Kidney tubule cell (primary cell): ENCODE measurements at regions not wholly inside any gene's neighbourhood (a gene's known extent, or its start where the extent isn't known, plus 50 kb on each side); places are given as distances from the start of the nearest gene placed in this dataset.
"Not testable (repeated sequence)": the region's sequence is repeated elsewhere in the genome, so short reads cannot be mapped to it uniquely, and the experiment has no call there.

ENCODE experiments used
- DNase-seq: peaks from one replicate; pipeline ENCODE4 v3.0.0-alpha.2; 2018; ENCODE audit warnings: low spot score

GRCh38 chr6:54564188-54564587 lies 255.9 kb downstream of the TINAG start:
- not testable (repeated sequence) for DNase-seq

DNA sequence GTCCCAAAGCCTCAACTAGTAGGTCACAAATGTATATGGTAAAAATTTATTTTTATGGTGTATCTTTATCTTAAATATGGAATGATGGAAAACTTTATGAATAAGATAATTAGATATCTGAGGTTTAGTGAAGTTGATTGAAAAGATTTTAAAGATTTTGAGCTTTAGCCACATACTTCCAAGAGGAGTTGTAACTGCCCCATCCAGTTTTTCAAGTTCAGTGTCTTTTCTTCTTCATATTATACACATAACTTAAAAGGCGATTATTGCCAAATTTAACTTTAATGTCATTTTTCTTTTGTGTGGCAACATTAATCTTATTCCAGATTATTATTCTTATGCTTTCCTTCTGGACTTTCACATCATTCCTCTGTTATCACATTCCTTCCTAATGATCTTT lies 266.4 kb downstream of the TINAG start:
- DNase-seq = no peak

DNA sequence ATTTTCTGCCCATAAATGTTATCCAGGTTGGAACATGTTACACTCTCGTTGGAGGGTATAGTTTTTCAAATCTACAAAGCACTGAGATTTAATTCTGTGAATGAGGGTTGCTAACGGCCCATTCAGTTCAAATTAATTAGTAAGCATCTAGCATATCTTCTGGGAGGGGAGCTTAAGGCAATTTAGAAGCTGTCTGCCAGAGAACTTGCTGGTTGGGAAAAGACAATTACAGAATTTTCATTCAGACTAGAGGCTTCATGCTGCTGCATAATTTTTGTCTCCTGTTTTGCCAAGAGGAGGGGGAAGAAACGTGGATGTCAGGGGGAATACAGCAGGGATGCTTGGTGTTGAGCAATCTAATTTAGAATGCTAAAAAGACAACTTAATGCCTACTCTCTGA lies 268.3 kb upstream of the FAM83B start:
- no peak for DNase-seq

- DNase-seq = peak; percentile 77
Observed at GRCh38 chr6:54579011-54579410, 267.6 kb upstream of the FAM83B start.

GRCh38 chr6:54586251-54586650 lies 260.3 kb upstream of the FAM83B start:
- peak; percentile 53 for DNase-seq

GRCh38 chr6:54587277-54587676 lies 259.3 kb upstream of the FAM83B start:
- DNase-seq = no peak

DNA sequence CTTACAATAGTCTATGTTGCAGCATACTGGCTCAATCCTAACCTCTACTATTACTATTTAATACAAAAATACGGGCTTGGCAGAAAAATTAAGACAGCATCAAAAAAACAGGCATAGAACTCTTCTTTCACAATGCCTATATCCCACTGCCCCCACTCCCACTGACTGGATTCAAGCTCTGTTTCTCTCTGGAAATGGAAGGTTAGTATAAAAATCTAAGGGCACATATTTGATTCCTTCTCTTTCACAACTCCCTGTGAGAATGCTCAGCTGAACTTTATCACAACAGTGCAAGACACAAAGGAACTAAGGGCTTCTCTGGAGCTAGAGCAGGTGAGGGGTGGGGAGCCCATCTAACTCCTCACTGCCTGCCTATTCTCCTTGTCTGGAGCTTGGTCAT lies 258.4 kb upstream of the FAM83B start:
- DNase-seq = no peak

GRCh38 chr6:54595844-54596243 lies 250.7 kb upstream of the FAM83B start:
- DNase-seq = no peak

GRCh38 chr6:54598787-54599313 lies 247.7 kb upstream of the FAM83B start:
- no peak for DNase-seq

- no peak for DNase-seq
Observed at GRCh38 chr6:54601600-54602300, 244.8 kb upstream of the FAM83B start.

- no peak for DNase-seq
Observed at GRCh38 chr6:54602591-54602990, 244.0 kb upstream of the FAM83B start.

DNA sequence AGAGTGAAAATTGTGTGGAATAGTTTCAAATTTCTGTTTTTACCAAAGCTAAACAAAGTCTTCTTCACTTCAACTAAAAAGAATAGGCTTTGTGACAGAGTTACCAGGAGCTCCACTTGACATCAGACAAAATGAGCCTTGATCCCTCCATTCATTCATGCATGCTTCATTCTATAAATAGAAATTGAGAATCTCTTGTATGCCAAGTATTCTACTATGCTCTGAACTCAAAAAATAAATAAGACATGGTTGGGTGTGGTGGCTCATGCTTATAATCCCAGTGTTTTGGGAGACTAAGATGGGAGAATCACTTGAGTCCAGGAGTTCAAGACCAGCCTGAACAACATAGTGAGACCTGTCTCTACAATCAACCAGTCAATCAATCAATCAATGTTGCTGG lies 236.6 kb upstream of the FAM83B start:
- no peak for DNase-seq

DNA sequence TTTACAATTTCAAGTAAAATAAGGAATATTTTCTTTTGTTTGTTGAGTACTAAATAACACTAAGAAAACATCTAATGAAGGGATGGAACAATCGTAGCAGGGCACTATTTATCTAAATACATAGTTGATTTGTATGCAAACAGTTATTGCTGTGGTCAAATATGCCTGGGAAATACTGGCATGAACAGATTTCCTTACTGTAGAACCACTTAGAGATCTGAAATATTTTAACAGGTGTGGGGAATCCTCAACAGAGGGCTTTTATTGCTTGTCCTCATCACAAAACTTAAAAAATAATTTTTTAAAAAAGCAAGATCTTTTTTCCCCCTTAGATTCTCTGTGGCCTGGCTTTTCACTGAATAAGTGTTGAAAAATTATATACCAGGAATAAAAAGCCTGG lies 233.0 kb upstream of the FAM83B start:
- no peak for DNase-seq

DNA sequence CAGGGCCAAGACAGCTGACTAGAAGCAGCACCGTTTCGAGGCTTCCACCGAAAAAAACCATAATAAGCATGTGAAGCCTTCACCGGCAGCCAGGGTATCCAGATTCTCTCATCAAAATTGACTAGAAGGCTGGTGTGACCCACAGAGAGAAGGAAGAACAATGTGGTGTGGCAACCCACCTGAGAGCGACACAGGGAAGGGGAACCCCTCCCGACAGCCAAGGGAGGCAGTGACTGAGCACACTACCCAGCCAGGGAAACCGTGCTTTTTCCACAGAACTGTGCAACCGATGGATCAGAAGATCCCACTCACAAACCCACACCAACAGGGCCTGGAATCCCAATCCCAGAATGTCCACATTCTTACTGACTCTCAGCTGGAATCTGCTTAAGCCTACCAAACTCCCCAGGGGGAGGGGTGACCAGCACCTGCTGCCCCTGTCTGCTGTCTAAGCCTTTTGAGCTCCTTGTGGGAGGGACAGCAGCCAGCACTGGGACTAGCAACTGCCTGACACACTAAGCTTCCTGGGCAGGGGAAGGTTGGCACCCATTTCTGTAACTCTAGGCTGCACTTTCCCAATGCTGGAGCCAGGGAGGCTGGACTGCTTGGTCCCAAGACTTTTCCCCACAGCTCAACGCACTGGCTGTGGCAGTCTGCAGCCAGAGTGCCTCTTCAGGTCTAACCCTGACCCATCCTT lies 231.9 kb upstream of the FAM83B start:
- DNase-seq = no peak

GRCh38 chr6:54617730-54618129 lies 228.8 kb upstream of the FAM83B start:
- DNase-seq = peak; percentile 84

- peak; percentile 18 for DNase-seq
Observed at GRCh38 chr6:54618572-54618971, 228.0 kb upstream of the FAM83B start.

- DNase-seq = no peak
Observed at GRCh38 chr6:54619102-54619501, 227.5 kb upstream of the FAM83B start.

DNA sequence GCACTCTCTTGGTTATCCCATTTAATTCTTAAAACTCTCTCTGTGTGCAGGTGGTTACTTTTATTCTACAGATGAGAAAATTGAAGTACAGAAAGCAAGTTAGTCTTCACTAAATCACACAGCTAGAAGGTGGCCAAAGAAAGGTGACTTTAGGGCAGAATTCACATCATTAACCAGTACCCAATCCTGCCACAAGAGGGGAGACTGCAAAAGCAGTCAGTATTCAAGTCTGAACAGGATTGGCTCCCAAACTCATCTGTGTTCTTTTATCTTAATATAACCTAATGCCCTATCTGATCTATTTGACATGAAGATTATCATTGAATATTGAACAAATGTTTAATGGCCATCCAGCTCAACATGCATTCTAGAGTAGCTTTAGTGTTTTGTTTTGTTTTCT lies 225.3 kb upstream of the FAM83B start:
- peak; percentile 15 for DNase-seq

GRCh38 chr6:54624216-54624615 lies 222.4 kb upstream of the FAM83B start:
- DNase-seq = no peak

DNA sequence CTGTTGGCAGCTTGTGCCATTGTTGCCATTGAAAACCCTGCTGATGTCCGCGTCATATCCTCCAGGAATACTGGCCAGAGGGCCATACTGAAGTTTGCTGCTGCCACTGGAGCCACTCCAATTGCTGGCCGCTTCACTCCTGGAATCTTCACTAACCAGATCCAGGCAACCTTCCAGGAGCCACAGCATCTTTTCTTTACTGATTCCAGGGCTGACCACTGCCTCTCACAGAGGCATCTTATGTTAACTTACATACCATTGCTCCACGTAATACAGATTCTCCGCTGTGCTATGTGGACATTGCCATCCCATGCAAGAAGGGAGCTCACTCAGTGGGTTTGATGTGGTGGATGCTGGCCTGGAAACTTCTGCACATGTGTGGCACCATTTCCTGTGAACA lies 221.8 kb upstream of the FAM83B start:
- no peak for DNase-seq

DNA sequence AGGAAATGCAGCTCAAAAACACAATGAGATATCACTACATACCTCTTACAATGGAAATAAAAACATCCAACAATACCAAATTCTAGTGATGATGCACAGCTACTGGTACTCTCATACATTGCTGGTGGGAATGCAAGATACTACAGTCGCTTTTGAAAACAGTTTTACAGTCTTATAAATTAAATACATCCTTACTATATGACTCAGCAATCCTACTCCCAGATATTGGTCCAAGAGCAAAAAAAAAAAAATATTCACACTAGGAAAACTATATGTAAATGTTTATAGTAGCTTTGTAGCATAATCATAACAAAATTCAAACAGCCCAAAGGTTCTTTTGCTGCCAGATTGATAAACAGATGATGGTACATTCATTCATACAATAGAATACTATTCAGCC lies 217.4 kb upstream of the FAM83B start:
- no peak for DNase-seq

GRCh38 chr6:54632984-54633565 lies 213.5 kb upstream of the FAM83B start:
- no peak for DNase-seq

- DNase-seq = no peak
Observed at GRCh38 chr6:54633601-54634000, 213.0 kb upstream of the FAM83B start.
